A673 (cell line): ENCODE measurements at regions not wholly inside any gene's neighbourhood (a gene's known extent, or its start where the extent isn't known, plus 50 kb on each side); places are given as distances from the start of the nearest gene placed in this dataset.

Experiments
- BruUV-seq: library from RNA; stranded (reverse); fragments of 400-500 nt; replicated peaks from 2 replicates; lab custom pipeline; 2021; lab: Mats Ljungman, UMichigan
- CTCF ChIA-PET: fragments of 300-600 bp; sonication (Branson Sonifier 250); formaldehyde crosslinking; loops from one replicate; lab custom pipeline; 2022; ENCODE audit warnings: antibody characterized with exemption; lab: Charles Lee
- POLR2A ChIA-PET: fragments of 300-600 bp; sonication (Branson Sonifier 250); formaldehyde crosslinking; loops from one replicate; lab custom pipeline; 2022; ENCODE audit warnings: antibody characterized with exemption; ENCODE audit not compliant: low non-redundant PET; lab: Charles Lee
- DNase-seq: peaks from one replicate; pipeline ENCODE4 v3.0.0-alpha.2; 2015; ENCODE audit warnings: low spot score
- H3K27ac ChIP-seq: fragments of 200-600 bp; sonication (generic); 2 replicates; pipeline ENCODE4 v1.5.1; 2016; ENCODE audit warnings: mixed run types, low read depth, mild to moderate bottlenecking, mixed read lengths, antibody characterized with exemption, low read length; ENCODE audit not compliant: poor library complexity, severe bottlenecking
- H3K27me3 ChIP-seq: fragments of 200-600 bp; sonication (generic); replicated peaks from 2 replicates; pipeline ENCODE4 v1.6.1; 2017; ENCODE audit warnings: mixed run types, low read depth, mild to moderate bottlenecking, mixed read lengths, antibody characterized with exemption, low read length; ENCODE audit not compliant: insufficient read depth, poor library complexity
- H3K36me3 ChIP-seq: fragments of 200-600 bp; sonication (generic); 2 replicates; pipeline ENCODE4 v1.6.1; 2016; ENCODE audit warnings: mixed run types, mild to moderate bottlenecking, mixed read lengths, antibody characterized with exemption, low read length; ENCODE audit not compliant: insufficient read depth, poor library complexity, severe bottlenecking
- H3K4me1 ChIP-seq: fragments of 200-600 bp; sonication (generic); 2 replicates; pipeline ENCODE4 v1.6.1; 2017; ENCODE audit warnings: mixed run types, mild to moderate bottlenecking, mixed read lengths, antibody characterized with exemption, low read length; ENCODE audit not compliant: insufficient read depth, poor library complexity, severe bottlenecking
- H3K4me3 ChIP-seq: fragments of 200-600 bp; sonication (generic); 2 replicates; pipeline ENCODE4 v1.5.1; 2016; ENCODE audit warnings: low read depth, mixed run types, mild to moderate bottlenecking, mixed read lengths, low read length; ENCODE audit not compliant: poor library complexity, severe bottlenecking
- H3K9me3 ChIP-seq: fragments of 200-600 bp; sonication (generic); 2 replicates; pipeline ENCODE4 v1.6.1; 2016; ENCODE audit warnings: mixed run types, low read depth, mild to moderate bottlenecking, mixed read lengths, antibody characterized with exemption, low read length; ENCODE audit not compliant: poor library complexity, severe bottlenecking
- CTCF ChIP-seq: fragments of 300-800, 200-600 bp; sonication (generic); conservative IDR thresholded peaks from 2 replicates; pipeline ENCODE4 v1.5.1; 2017; ENCODE audit warnings: low read depth, mild to moderate bottlenecking, antibody characterized with exemption, low read length, moderate library complexity, mixed read lengths
- EZH2 ChIP-seq: fragments of 200-600 bp; sonication (generic); IDR thresholded peaks from 2 replicates; pipeline ENCODE4 v1.6.1; 2017; ENCODE audit warnings: borderline replicate concordance, low read depth, mild to moderate bottlenecking, mixed read lengths, antibody characterized with exemption, low read length; ENCODE audit not compliant: poor library complexity, severe bottlenecking
- intact Hi-C: fragments of 100-400 bp; cut with micrococcal nuclease; formaldehyde crosslinking; loops from one replicate; pipeline ENCODE4 v1.10.0; 2022; ENCODE audit not compliant: unreplicated experiment

GRCh38 chr10:109029870-109030269 is 893.4 kb downstream of the XPNPEP1 start:
- H3K36me3 ChIP-seq, result no peaks in the 10 kb centered on the region
- H3K27ac ChIP-seq, result no peak overlapping the region
- intact Hi-C loops, result no loop called here
- H3K27me3 ChIP-seq, result no peaks in the 10 kb centered on the region
- CTCF ChIA-PET, result no interaction called here
- H3K9me3 ChIP-seq, result no peaks in the 10 kb centered on the region
- BruUV-seq, result no TSS peak
- H3K4me1 ChIP-seq, result no peaks in the 10 kb centered on the region
- DNase-seq, result no peak
- no peak overlapping the region for H3K4me3 ChIP-seq
- POLR2A ChIA-PET, result no interaction called here
- TF ChIP-seq CTCF (no peak), EZH2 (no peak)

- no TSS peak for BruUV-seq
- DNase-seq, result no peak
- no peak overlapping the region for H3K4me3 ChIP-seq
- no peak for TF ChIP-seq EZH2
- no peak for TF ChIP-seq CTCF
- POLR2A ChIA-PET, result no interaction called here
- intact Hi-C loops, result no loop called here
- CTCF ChIA-PET, result no interaction called here
- no peak overlapping the region for H3K27ac ChIP-seq
- no peaks in the 10 kb centered on the region for H3K36me3 ChIP-seq
- H3K4me1 ChIP-seq, result no peaks in the 10 kb centered on the region
- H3K27me3 ChIP-seq, result no peaks in the 10 kb centered on the region
- H3K9me3 ChIP-seq, result no peaks in the 10 kb centered on the region
These were observed 895.7 kb downstream of the XPNPEP1 start for GRCh38 chr10:109027534-109028185.

GRCh38 chr10:109025172-109025571 is 898.1 kb downstream of the XPNPEP1 start:
- Histone ChIP-seq H3K4me1 (no peaks in the 10 kb centered on the region), H3K27me3 (no peaks in the 10 kb centered on the region), H3K36me3 (no peaks in the 10 kb centered on the region), H3K27ac (no peak overlapping the region), H3K9me3 (no peaks in the 10 kb centered on the region), H3K4me3 (no peak overlapping the region)
- POLR2A ChIA-PET, result no interaction called here
- no peak for TF ChIP-seq EZH2
- no peak for TF ChIP-seq CTCF
- intact Hi-C loops, result no loop called here
- no peak for DNase-seq
- no TSS peak for BruUV-seq
- CTCF ChIA-PET, result no interaction called here
